GM12891 (cell line): ENCODE measurements at regions not wholly inside any gene's neighbourhood (a gene's known extent, or its start where the extent isn't known, plus 50 kb on each side); places are given as distances from the start of the nearest gene placed in this dataset.

Experiments used
- POLR2A ChIP-seq: IDR thresholded peaks from 2 replicates; pipeline ENCODE4 v1.6.1; 2011; ENCODE audit warnings: low read depth, low read length, control low read depth
- POLR2AphosphoS5 ChIP-seq: IDR thresholded peaks from 2 replicates; pipeline ENCODE4 v1.6.1; 2011; ENCODE audit warnings: low read depth, low read length, control low read depth
- TAF1 ChIP-seq: IDR thresholded peaks from 2 replicates; pipeline ENCODE4 v1.6.1; 2011; ENCODE audit warnings: low read depth, low read length, control low read depth

- TF ChIP-seq POLR2A (no peak), POLR2AphosphoS5 (no peak), TAF1 (no peak)
Observed at GRCh38 chr6:39997101-39997635, 62.9 kb upstream of the MOCS1 start.
